ENCODE measurements at regions not wholly inside any gene's neighbourhood (a gene's known extent, or its start where the extent isn't known, plus 50 kb on each side); places are given as distances from the start of the nearest gene placed in this dataset.

DNA sequence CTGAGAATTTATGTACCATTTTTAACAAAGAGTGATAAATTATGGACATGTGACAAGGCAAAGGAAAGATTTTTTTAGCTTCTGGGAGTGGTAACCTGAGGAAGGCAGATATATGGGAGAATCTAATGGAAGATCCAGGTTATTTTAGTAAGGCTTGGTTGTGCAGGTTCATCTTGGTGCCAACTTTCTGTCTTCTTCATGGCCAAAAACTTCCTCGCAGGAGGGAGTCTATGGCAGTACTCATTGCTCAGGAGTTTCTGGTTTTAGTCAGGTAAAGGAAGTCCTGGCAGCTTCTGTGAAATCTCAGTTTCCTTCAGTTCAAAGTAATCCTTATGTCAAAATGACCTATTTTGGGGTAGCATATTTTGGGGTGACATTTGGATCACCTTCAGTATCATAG is 248.3 kb upstream of the KCNN2 start:
- TF ChIP-seq CTCF (IDR thresholded peaks at IDR 0.05; ENCODE audit: insufficient read depth, low read length): no peak
- TF ChIP-seq GABPA (IDR thresholded peaks at IDR 0.05; ENCODE audit: low read depth): no peak
- TF ChIP-seq POLR2AphosphoS5 (IDR thresholded peaks at IDR 0.05; ENCODE audit: low read depth): no peak

Data from HL-60 (cell line).